ENCODE measurements at regions not wholly inside any gene's neighbourhood (a gene's known extent, or its start where the extent isn't known, plus 50 kb on each side); places are given as distances from the start of the nearest gene placed in this dataset.
"Not testable (repeated sequence)": the region's sequence is repeated elsewhere in the genome, so short reads cannot be mapped to it uniquely, and the experiment has no call there.

DNA sequence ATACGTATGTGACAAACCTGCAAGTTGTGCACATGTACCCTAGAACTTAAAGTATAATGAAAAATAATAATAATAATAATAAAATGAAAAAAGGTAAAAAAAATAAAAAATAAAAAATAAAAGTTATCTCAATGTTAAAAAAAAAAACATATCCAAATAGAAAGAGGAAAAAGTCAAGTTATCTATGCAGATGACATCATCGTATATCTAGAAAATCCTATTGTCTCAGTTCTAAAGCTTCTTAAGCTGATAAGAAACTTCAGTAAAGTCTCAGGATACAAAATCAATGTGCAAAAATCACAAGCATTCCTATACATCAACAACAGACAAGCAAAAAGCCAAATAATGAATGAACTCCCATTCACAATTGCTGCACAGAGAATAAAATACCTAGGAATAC lies 466.6 kb upstream of the PHF14 start:
- DNase-seq = no peak

- no peak for DNase-seq
These were observed 452.4 kb upstream of the PHF14 start for GRCh38 chr7:10521306-10521705.

- not testable (repeated sequence) for DNase-seq
These were observed 440.2 kb upstream of the PHF14 start for GRCh38 chr7:10533429-10533828.

DNA sequence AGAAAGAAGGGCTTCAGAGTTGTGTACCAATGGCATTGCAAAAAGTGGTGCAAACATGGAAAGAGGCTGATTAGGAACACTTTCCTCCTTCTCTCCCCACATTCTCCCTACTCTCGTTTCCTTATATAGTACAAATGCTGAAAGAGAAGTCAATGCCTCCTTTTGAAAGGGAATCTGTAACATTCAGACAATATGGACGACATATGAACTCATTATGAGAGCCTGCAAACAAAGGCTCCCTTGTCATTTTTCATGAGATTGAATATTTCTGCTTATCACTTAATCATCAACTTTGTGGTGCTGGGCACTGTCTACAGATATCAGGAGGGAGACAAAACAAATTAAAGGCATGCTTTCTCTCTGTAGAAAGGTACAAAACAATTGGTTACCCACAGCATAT lies 437.1 kb upstream of the PHF14 start:
- DNase-seq = no peak

GRCh38 chr7:10537764-10538163 lies 435.9 kb upstream of the PHF14 start:
- DNase-seq = no peak

DNA sequence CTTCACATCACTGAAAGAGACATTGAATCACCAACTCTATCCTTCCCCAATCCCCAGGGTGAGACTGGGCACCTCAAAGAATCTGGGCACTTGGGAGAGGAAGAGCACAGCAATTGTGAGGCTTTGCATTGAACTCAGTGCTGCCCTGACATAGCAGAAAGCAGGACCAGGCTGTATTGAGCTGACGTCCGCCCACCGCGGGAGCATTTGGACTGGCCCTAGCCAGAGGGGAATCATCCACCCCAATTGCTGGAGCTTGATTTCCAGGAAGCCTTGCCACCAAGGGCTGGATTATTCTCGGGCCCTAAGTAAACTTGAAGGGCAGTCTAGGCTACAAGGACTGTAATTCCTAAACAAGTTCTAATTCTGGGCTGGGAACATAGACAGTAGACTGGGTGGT lies 416.3 kb upstream of the PHF14 start:
- no peak for DNase-seq

GRCh38 chr7:10560497-10560896 lies 413.2 kb upstream of the PHF14 start:
- DNase-seq = no peak

DNA sequence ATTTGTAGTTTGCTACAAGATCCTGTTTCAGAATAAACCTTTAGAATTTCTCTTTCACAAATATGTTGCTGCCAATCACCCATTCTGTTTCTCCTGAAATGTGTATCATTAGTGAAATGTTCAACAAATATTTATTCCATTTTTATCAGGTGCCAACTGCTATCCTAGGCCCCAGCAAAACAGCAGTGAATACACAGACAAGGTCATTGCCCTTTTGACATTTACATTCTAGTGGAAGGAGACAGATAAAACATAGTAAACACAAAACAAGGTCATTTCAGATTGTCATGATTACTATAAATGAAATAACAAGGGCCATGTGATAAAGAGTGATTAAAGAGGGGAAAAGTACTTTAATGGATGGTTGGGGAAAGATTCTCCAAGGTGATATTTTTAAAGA lies 404.8 kb upstream of the PHF14 start:
- no peak for DNase-seq

- no peak for DNase-seq
These were observed 401.9 kb upstream of the PHF14 start for GRCh38 chr7:10571759-10572158.

DNA sequence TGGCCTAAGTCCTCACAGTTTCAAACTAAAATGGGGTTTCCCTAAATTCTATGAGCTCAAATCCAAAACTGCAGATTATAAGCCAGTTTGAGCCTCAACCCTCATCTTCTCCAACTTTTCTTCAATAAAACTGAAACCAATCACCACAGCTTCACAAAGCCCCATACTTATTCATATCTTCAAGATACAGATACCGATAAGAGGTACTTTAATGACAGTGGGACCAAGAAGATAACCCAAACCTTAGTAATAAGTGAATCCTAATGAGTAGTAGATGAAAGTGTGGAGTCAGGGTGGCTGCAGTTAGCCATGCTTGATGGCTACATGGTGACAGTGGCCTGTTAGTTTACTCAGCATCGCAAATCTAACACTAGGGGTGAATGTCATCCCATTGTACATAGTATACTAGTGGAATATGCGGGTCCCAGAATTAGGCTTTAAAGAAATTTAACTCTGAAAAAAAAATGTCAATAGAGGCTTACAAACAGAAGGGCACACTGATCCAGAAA lies 395.8 kb upstream of the PHF14 start:
- no peak for DNase-seq

- DNase-seq = no peak
These were observed 394.1 kb upstream of the PHF14 start for GRCh38 chr7:10579561-10579960.

GRCh38 chr7:10584886-10585285 lies 388.8 kb upstream of the PHF14 start:
- no peak for DNase-seq

- DNase-seq = no peak
These were observed 385.6 kb upstream of the PHF14 start for GRCh38 chr7:10588084-10588483.

DNA sequence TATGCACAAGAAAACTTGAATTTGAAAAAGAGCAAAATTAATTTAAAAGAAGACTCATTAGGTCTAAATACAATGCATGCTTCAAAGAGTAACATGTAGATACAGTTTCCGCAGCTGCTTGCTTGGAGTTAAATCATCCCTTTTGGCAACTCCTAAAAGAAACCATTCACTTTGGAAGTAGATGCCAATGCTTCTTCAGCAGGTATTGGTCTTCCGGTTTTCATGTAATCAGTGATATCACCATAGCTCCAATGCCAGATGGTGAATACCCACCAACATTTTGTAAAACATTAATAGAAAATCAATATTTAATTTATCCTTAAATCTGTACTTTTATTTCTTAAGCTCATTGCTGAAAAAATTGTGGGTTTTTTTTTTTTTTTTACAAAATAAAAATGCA lies 381.1 kb upstream of the PHF14 start:
- no peak for DNase-seq

GRCh38 chr7:10593080-10593479 lies 380.6 kb upstream of the PHF14 start:
- DNase-seq = no peak

DNA sequence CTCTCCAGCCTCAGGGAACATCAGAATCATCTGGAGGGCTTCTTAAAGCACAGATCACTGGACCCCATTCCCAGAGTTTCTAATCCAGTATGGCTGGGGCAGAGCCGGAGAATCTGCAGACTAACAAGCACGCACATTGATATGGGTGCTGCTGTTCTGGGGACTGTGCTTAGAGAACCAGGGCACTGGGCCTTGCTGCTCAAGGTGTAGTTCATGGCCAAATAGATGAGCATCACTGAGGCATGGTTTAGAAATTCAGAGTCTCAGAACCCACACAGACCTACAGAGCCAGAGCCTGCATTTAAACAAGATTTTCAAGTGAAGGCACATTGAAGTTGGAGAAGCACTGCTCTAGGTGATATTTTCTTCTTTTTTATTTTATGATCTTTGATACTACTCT lies 376.8 kb upstream of the PHF14 start:
- DNase-seq = no peak

GRCh38 chr7:10604128-10604527 lies 369.5 kb upstream of the PHF14 start:
- DNase-seq = no peak

DNA sequence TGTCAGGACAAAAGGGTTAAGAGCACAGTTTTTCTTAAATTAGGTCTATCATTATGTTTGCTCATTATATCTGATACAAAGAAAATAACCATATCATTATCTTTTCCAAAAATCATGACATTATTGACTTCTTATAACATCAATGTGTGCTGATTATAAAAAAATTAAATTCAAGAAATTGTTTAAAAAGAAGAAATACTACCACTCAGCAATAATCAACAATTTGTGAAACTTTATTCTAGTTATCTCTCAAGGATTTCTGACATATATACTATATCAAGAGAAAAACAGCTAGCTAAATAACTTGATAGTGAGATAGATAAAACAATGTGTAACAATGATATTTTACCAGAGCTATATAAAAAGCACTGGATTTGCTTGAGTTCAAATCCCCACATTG lies 360.7 kb upstream of the PHF14 start:
- no peak for DNase-seq

GRCh38 chr7:10618953-10619352 lies 354.7 kb upstream of the PHF14 start:
- DNase-seq = no peak

DNA sequence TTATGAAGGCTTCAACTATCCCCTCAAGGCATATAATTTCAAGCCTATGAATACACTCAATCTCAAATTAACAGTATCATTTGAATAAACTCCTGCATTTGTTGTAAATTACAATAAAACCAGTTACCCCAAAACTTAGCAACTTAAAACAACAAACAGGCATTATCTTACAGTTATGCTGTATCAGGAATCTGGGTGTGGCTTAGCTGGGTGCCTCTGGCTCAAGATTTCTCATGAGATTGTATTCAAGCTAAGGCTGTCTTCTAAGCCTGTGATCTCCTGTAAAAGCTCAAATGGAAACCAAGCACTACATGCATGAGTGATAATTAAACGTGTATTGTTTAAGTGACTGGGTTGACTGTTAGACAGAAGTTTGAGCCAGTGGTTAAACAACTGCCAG lies 341.0 kb upstream of the PHF14 start:
- DNase-seq = no peak

DNA sequence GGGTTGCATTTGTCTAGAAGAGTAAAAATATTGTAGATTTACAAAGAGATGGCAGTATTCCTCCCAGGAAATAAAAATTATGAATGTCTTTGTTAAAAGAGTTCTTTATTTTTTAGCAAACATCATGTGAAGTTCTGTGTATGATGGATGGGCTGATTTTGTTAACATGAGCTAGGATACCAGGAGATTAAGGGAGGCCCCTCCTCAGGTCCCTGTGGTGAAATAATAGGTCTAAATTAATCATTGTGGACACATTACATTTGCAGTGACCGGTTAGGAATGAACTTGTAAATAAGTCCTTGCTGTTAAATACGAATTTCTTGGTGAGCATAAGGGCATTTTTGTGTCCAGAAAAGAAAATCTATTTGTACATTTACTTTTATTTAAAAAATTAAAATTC lies 339.4 kb upstream of the PHF14 start:
- DNase-seq = no peak

DNA sequence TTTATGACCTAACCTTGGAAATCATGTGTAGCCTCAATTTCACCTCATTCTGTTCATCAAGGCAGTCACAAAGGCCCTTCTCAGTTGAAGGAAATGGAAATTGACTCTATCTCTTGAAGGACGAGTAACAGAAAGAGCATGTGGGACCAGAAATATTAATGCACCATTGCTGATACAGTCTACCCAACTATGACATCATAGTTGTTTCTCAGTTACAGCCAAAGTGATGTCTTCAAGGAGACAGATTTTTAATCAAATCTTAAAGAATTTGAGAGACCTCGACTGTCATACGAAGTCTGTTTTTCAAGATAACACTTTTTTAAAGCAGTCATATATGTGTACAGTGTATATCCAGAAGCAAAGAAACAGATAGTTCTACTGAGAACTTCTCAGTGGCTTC lies 335.7 kb upstream of the PHF14 start:
- DNase-seq = no peak

GRCh38 chr7:10643545-10643944 lies 330.1 kb upstream of the PHF14 start:
- DNase-seq = no peak

DNA sequence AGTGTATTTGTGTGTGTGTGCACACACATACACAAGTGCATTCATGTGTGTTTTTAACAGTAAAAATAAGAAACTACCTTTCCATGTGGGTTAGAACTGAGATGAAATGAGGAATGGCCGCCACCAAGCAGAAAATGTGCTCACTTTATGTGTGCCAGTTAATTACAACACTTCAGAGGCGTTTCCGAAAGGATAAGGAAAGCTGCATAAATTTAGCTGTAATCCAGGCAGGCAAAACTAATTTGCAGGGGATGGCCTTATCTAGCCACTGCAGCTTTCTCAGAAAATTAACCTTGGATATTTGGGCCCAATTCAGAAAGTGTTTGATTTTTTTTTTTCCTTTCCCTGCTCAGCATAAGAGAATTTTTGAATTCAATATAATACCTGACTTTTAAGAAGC lies 328.8 kb upstream of the PHF14 start:
- no peak for DNase-seq

- DNase-seq = no peak
These were observed 327.5 kb upstream of the PHF14 start for GRCh38 chr7:10646194-10646593.

DNA sequence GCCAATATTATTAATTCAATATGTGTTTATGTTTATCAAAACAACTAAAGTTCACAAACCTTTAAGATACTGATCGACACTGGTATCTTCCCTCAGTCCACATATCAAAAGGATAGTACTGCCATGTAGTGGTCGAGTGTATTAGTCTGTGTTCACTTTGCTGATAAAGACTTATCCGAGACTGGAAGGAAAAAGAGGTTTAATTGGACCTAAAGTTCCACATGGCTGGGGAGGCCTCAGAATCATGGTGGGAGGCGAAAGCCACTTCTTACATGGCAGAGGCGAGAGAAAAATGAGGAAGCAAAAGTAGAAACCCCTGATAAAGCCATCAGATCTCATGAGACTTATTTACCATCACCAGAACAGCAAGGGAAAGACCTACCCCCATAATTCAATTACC lies 325.4 kb upstream of the PHF14 start:
- no peak for DNase-seq

Data from right forelimb (tissue), 1 donor.